K562 (cell line): ENCODE measurements at regions not wholly inside any gene's neighbourhood (a gene's known extent, or its start where the extent isn't known, plus 50 kb on each side); places are given as distances from the start of the nearest gene placed in this dataset.

Experiments used
- ATAC-seq: fragments of 200-7000 bp; cut with Tn5 transposase; 3 replicates; pipeline ENCODE4 v1.9.1; 2020; ENCODE audit warnings: moderate library complexity
- BruUV-seq: library from RNA; stranded (reverse); fragments of 400-500 nt; replicated peaks from 2 replicates; lab custom pipeline; 2021; lab: Mats Ljungman, UMichigan
- CTCF ChIA-PET: fragments of 300-600 bp; formaldehyde crosslinking; extraction: SDS; loops from one replicate; lab custom pipeline; 2021; ENCODE audit warnings: low intra/inter-chr PET ratio; lab: Yijun Ruan, JAX
- POLR2A ChIA-PET: fragments of 300-600, 350-650 bp; sonication (Branson Sonifier 250); formaldehyde crosslinking; extraction: SDS; loops from one replicate; lab custom pipeline; 2021; ENCODE audit warnings: antibody characterized with exemption, inconsistent platforms; lab: Yijun Ruan, JAX
- DNase-seq, 4 experiments: peaks; one replicate each; pipeline versions ENCODE4 v3.0.0 to v3.0.0-alpha.2; 2011 to 2018; ENCODE audit warnings: low spot score in 3 of 4, mixed read lengths in 3 of 4; ENCODE audit errors: extremely low read depth in 1 of 4
- FAIRE-seq: peaks from 2 replicates; lab custom pipeline; 2011; peaks lifted over from hg19 to GRCh38; lab: Jason Lieb, UNC
- H2AFZ ChIP-seq: 2 replicates; pipeline ENCODE4 v1.6.0; 2011; ENCODE audit warnings: low read depth, low read length, control low read depth, inconsistent platforms
- H3K27ac ChIP-seq: fragments of 200-600 bp; 3 replicates; pipeline ENCODE4 v1.8.0; 2011; ENCODE audit warnings: low read depth, mild to moderate bottlenecking, control low read depth, inconsistent platforms, low read length, moderate library complexity, mixed read lengths; ENCODE audit errors: extremely low read depth
- H3K27me3 ChIP-seq, 2 experiments: fragments of 300-600 bp in 1 of 2; 2 replicates in 1 of 2; 3 replicates in 1 of 2; pipeline versions ENCODE4 v1.6.0 to v1.8.0; 2011; ENCODE audit warnings: inconsistent platforms in 2 of 2, low read length in 2 of 2, mild to moderate bottlenecking in 1 of 2, mixed read lengths in 1 of 2, moderate library complexity in 1 of 2; ENCODE audit not compliant: control insufficient read depth in 2 of 2, insufficient read depth in 2 of 2
- H3K36me3 ChIP-seq: fragments of 300-600 bp; 3 replicates; pipeline ENCODE4 v1.8.0; 2011; ENCODE audit warnings: mild to moderate bottlenecking, low read length, inconsistent platforms; ENCODE audit not compliant: control insufficient read depth, insufficient read depth
- H3K4me1 ChIP-seq, 2 experiments: fragments of 200-600 bp in 1 of 2; replicated peaks in 1 of 2; 2 replicates in 1 of 2; 3 replicates in 1 of 2; pipeline versions ENCODE4 v1.5.1 to v1.8.0; 2011; ENCODE audit warnings: inconsistent platforms in 2 of 2, low read length in 2 of 2, mild to moderate bottlenecking in 1 of 2, mixed read lengths in 1 of 2, moderate library complexity in 1 of 2; ENCODE audit not compliant: control insufficient read depth in 2 of 2, insufficient read depth in 2 of 2
- H3K4me2 ChIP-seq: 2 replicates; pipeline ENCODE4 v1.6.1; 2011; ENCODE audit warnings: low read length, control low read depth, inconsistent platforms, mixed read lengths; ENCODE audit not compliant: insufficient read depth
- H3K4me3 ChIP-seq: fragments of 200-600 bp; sonication (generic), shearing (Covaris generic); 2 replicates; pipeline ENCODE4 v1.5.1; 2016; ENCODE audit warnings: control low read depth, inconsistent platforms
- H3K79me2 ChIP-seq: fragments of 200-600 bp; 3 replicates; pipeline ENCODE4 v1.8.0; 2011; ENCODE audit warnings: low read length, inconsistent platforms; ENCODE audit not compliant: control insufficient read depth, insufficient read depth
- H3K9ac ChIP-seq, 2 experiments: 2 replicates each; pipeline versions ENCODE4 v1.6.0 to v1.6.1; 2011; ENCODE audit warnings: low read depth in 2 of 2, low read length in 2 of 2, control low read depth in 1 of 2, inconsistent platforms in 1 of 2, mild to moderate bottlenecking in 1 of 2, mixed read lengths in 1 of 2; ENCODE audit not compliant: insufficient read depth in 1 of 2
- H3K9me1 ChIP-seq: one replicate; pipeline ENCODE4 v1.6.0; 2011; ENCODE audit warnings: inconsistent platforms, mild to moderate bottlenecking, low read length, moderate library complexity; ENCODE audit not compliant: control insufficient read depth, insufficient read depth
- H3K9me3 ChIP-seq: replicated peaks from 2 replicates; pipeline ENCODE4 v1.5.1; 2011; ENCODE audit warnings: low read depth, low read length, inconsistent platforms; ENCODE audit not compliant: control insufficient read depth, insufficient read depth
- H4K20me1 ChIP-seq: replicated peaks from 2 replicates; pipeline ENCODE4 v1.6.1; 2011; ENCODE audit warnings: low read length, inconsistent platforms, mixed read lengths; ENCODE audit not compliant: control insufficient read depth, insufficient read depth
- NCOR1 ChIP-seq: fragments of 450-650 bp; IDR thresholded peaks from 2 replicates; pipeline ENCODE4 v1.6.1; 2016; ENCODE audit warnings: mild to moderate bottlenecking, moderate library complexity
- PHF8 ChIP-seq: fragments of 200-600 bp; sonication (generic); IDR thresholded peaks from 2 replicates; pipeline ENCODE4 v1.6.1; 2012; ENCODE audit warnings: mixed run types, mild to moderate bottlenecking, inconsistent platforms, low read length, moderate library complexity, borderline replicate concordance
- ZNF445 ChIP-seq: fragments of 250-450 bp; sonication (Bioruptor Pico); IDR thresholded peaks from 2 replicates; pipeline ENCODE4 v1.4.0; 2020; ENCODE audit warnings: low read depth, mild to moderate bottlenecking, moderate library complexity
- ZNF586 ChIP-seq: fragments of 450-650 bp; formaldehyde crosslinking; conservative IDR thresholded peaks from 2 replicates; pipeline ENCODE4 v1.4.0; 2020; ENCODE audit warnings: mild to moderate bottlenecking, moderate library complexity
- ZNF639 ChIP-seq, 2 experiments: fragments of 200-800 bp in 1 of 2; sonication (Bioruptor generic) in 1 of 2; sonication (generic) in 1 of 2; formaldehyde crosslinking in 1 of 2; IDR thresholded peaks in 1 of 2; conservative IDR thresholded peaks in 1 of 2; 2 replicates each; pipeline versions ENCODE4 v1.5.0 to v1.6.1; 2016 to 2020; ENCODE audit warnings: missing compliant biosample characterization in 1 of 2, missing genetic modification characterization in 1 of 2, missing genetic modification reagents in 1 of 2
- WGBS: fragments of 100-300 bp; shearing (Covaris generic); methylation state at CpG from one replicate; pipeline ENCODE4 v1.1.6; 2016; ENCODE audit warnings: low coverage, mixed read lengths; ENCODE audit not compliant: insufficient coverage; ENCODE audit errors: missing lambda C conversion rate; 5-methylcytosine and 5-hydroxymethylcytosine counted together
- in situ Hi-C: fragments of 300-500 bp; cut with MboI; formaldehyde crosslinking; loops from 4 replicates; pipeline ENCODE4 v1.15.0; 2018; ENCODE audit warnings: inconsistent platforms, mixed read lengths
- intact Hi-C: fragments of 100-400 bp; cut with micrococcal nuclease; formaldehyde crosslinking; loops from 2 replicates; pipeline ENCODE4 v1.14.2; 2022

GRCh38 chr6:167750956-167751358 lies 75.8 kb upstream of the AFDN start:
- Histone ChIP-seq H3K4me3 (no peak overlapping the region), H3K79me2 (no peaks in the 10 kb centered on the region), H3K9ac (no peak overlapping the region), H3K27me3 (peaks cover 65 to 69% of the 10 kb centered on the region in 2 experiments), H3K4me1 (no peaks in the 10 kb centered on the region), H3K4me2 (no peak overlapping the region), H4K20me1 (no peaks in the 10 kb centered on the region), H3K27ac (no peak overlapping the region), H3K36me3 (no peaks in the 10 kb centered on the region), H2AFZ (no peak overlapping the region), H3K9me3 (no peaks in the 10 kb centered on the region), H3K9me1 (no peaks in the 10 kb centered on the region)
- ATAC-seq = peak; percentile 42; the same call in 2 of the 3 replicates
- FAIRE-seq = no peak
- in situ Hi-C loops (no loop called here), intact Hi-C loops (no loop called here)
- WGBS = 0% methylated on average over 4 of the region's 4 CpGs
- DNase-seq = no peak
- TF ChIP-seq PHF8 (no peak), ZNF445 (no peak), NCOR1 (no peak), ZNF586 (CRISPR knock-in tag) (no peak), ZNF639 (CRISPR knock-in tag; conservative IDR thresholded peaks at IDR 0.05 in 1 of 2, IDR thresholded peaks at IDR 0.05 in 1 of 2) (no peak)
- ChIA-PET POLR2A (interaction anchor here (0.8 kb wide), 1 partner anchor 39 kb away, joined by 3 read pairs; no protein-coding TSS in a partner anchor), CTCF (no interaction called here)
- no TSS peak for BruUV-seq
